ENCODE measurements at regions not wholly inside any gene's neighbourhood (a gene's known extent, or its start where the extent isn't known, plus 50 kb on each side); places are given as distances from the start of the nearest gene placed in this dataset.

DNA sequence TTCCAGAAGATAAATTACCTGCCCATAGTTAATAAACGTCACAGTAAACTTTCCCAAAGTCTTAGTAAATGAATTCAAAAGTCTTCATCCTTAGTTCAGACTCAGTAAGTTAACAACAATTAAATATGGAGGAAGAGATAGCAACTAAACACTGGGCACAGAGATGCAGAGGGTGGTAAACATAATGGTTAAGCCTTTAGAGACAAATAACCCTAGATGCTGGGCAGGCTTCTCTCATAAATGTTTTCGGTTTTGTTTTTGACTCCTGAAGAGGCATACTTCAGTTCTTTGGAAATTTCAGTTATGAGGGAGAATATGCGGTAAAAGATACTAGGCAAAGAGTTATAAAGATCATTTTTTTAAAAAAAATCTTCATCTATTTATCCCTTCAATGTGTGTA lies 369.8 kb downstream of the FRK start:
- DNase-seq: no peak
- H3K9me3 ChIP-seq (ENCODE audit: severe bottlenecking): no peaks in the 10 kb centered on the region
- no peak overlapping the region for H3K4me3 ChIP-seq (ENCODE audit: low read depth, low read length)

DNA sequence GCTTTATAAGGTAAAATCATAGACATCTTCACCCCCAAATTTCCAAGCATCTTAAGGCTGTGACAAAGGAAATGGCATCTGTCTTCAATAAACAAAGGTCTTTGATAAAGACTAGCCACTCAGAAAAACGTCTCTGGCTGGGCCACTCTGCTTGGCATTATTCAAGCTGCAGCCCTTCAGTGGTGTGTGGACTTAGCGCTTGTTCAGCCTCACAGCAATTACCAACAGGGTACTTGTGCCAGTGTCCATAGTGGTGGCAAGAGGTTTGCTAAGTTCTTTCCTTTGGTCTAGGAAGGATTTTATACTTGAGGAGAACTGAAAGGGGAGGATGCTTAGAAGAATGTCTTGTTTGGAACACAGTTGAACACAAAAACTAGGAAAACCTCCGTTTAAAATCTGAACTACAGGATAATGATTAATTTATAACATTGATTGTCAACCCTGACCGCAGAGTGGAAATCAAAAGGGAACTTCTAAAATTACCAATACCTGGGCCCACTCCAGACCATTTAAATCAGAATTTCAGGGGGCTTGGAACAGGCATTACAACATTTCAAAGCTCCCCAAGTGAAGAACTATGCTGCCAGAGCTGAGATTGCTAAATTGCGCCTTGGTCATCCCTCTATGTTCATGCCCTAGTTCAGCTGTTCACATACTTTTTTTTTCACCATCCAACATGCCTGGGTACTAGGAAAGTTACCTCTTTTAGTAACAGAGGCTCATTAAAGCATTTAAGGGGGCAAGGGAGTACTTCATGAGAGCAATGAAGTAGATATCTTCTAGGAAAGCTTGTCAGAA lies 378.5 kb downstream of the FRK start:
- TF ChIP-seq, protein P1, sequence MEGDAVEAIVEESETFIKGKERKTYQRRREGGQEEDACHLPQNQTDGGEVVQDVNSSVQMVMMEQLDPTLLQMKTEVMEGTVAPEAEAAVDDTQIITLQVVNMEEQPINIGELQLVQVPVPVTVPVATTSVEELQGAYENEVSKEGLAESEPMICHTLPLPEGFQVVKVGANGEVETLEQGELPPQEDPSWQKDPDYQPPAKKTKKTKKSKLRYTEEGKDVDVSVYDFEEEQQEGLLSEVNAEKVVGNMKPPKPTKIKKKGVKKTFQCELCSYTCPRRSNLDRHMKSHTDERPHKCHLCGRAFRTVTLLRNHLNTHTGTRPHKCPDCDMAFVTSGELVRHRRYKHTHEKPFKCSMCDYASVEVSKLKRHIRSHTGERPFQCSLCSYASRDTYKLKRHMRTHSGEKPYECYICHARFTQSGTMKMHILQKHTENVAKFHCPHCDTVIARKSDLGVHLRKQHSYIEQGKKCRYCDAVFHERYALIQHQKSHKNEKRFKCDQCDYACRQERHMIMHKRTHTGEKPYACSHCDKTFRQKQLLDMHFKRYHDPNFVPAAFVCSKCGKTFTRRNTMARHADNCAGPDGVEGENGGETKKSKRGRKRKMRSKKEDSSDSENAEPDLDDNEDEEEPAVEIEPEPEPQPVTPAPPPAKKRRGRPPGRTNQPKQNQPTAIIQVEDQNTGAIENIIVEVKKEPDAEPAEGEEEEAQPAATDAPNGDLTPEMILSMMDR (IDR thresholded peaks at IDR 0.05; ENCODE audit: low read depth, low read length): no peak
- Histone ChIP-seq H3K27me3 (ENCODE audit: insufficient read depth, low read depth, severe bottlenecking) (no peaks in the 10 kb centered on the region), H3K4me3 (ENCODE audit: low read depth, low read length) (no peak overlapping the region), H3K36me3 (no peaks in the 10 kb centered on the region), H3K9me3 (ENCODE audit: severe bottlenecking) (no peaks in the 10 kb centered on the region), H3K27ac (no peak overlapping the region)
- no peak for DNase-seq

More for the DNA sequence above, 369.8 kb downstream of the FRK start:
- TF ChIP-seq, protein P1 (IDR thresholded peaks at IDR 0.05; ENCODE audit: low read depth, low read length): no peak
- Histone ChIP-seq H3K27me3 (ENCODE audit: insufficient read depth, low read depth, severe bottlenecking) (no peaks in the 10 kb centered on the region), H3K36me3 (no peaks in the 10 kb centered on the region), H3K27ac (no peak overlapping the region)

DNA sequence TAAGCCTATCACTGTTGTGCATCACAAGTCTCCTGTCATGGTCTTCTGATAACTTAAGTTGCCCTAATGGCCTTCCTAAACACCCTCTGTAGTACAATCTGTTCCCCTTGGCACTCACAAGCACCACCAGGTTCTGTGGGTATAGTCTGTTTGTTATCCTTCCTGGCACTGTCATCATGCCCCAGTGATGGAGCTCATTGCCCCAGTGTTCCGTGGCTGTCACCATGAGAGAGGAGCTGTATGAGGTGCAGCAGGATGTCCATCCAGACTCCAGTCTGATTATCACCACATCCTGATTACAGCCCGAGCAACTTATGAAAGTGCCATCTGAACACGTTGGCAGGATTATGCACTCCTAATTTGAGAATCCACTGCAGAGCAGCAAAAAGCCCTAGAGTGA lies 380.1 kb downstream of the FRK start:
- no peaks in the 10 kb centered on the region for H3K27me3 ChIP-seq (ENCODE audit: insufficient read depth, low read depth, severe bottlenecking)
- TF ChIP-seq, protein P1 (IDR thresholded peaks at IDR 0.05; ENCODE audit: low read depth, low read length): no peak
- no peaks in the 10 kb centered on the region for H3K9me3 ChIP-seq (ENCODE audit: severe bottlenecking)
- DNase-seq: no peak
- H3K36me3 ChIP-seq: no peaks in the 10 kb centered on the region
- no peak overlapping the region for H3K27ac ChIP-seq
- no peak overlapping the region for H3K4me3 ChIP-seq (ENCODE audit: low read depth, low read length)

DNA sequence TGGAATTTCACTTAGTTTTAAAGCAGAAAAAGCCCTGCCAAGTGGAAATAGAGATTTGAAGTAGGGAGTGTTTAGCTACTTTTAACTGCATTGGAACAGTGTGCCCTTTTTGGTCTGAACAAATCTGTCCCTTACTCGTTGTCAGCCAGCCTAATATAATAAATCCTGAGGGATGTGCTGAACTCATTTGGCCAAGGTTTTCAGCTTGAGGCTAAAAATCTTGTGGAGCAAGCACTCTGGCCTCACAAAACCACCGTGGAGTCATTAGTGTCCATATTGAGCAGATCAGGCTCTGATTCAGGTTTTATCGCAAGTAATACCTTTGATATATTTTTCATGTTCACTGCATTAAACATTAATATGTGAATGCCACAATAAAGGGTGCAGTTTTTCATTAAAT lies 383.5 kb downstream of the FRK start:
- Histone ChIP-seq H3K4me3 (ENCODE audit: low read depth, low read length) (no peak overlapping the region), H3K27me3 (ENCODE audit: insufficient read depth, low read depth, severe bottlenecking) (no peaks in the 10 kb centered on the region), H3K36me3 (no peaks in the 10 kb centered on the region), H3K9me3 (ENCODE audit: severe bottlenecking) (no peaks in the 10 kb centered on the region), H3K27ac (no peak overlapping the region)
- TF ChIP-seq, protein P1 (IDR thresholded peaks at IDR 0.05; ENCODE audit: low read depth, low read length): no peak
- DNase-seq: no peak

DNA sequence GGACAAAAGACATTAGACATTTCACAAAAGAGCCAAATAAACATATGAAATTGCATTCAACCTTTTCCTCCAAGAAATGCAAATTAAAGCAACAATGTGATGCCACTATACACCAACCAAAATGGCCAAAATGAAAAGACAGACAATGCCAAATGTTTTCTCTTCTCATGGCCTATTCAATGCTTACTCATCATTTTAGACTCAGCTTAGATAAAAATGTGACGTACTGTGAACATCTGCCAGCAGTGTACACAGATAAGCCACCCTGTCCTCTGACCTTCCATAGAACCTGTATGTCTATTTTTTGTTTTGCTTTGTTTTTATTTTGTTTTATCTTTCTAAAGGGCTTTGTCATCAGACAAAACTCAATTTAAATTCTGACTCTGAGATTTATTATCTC lies 385.2 kb downstream of the FRK start:
- TF ChIP-seq, protein P1 (IDR thresholded peaks at IDR 0.05; ENCODE audit: low read depth, low read length): no peak
- DNase-seq: no peak

DNA sequence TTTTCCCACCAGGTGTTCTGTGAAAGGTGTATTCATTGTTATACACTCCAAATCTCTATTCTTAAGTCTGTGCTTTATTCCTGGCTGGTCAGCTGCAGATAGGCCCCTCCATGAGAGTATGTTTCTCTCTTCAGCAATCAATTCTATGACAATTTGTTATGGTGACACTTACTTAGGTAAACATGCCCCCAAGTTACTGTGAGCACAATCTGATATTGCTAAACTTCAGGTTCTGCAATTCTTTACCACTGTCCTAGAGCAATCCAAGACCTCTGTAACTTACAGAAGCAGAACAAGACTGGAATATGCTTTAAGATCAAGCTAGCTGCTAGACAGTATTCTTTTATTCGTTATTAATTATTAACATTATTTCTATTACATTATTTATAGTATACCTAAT lies 391.9 kb downstream of the FRK start:
- H3K36me3 ChIP-seq: no peaks in the 10 kb centered on the region
- H3K27me3 ChIP-seq (ENCODE audit: insufficient read depth, low read depth, severe bottlenecking): no peaks in the 10 kb centered on the region
- TF ChIP-seq, protein P1 (IDR thresholded peaks at IDR 0.05; ENCODE audit: low read depth, low read length): no peak
- H3K9me3 ChIP-seq (ENCODE audit: severe bottlenecking): no peaks in the 10 kb centered on the region
- no peak overlapping the region for H3K27ac ChIP-seq
- no peak overlapping the region for H3K4me3 ChIP-seq (ENCODE audit: low read depth, low read length)
- no peak for DNase-seq

More for the DNA sequence above, 385.2 kb downstream of the FRK start:
- H3K4me3 ChIP-seq (ENCODE audit: low read depth, low read length): no peak overlapping the region
- H3K27me3 ChIP-seq (ENCODE audit: insufficient read depth, low read depth, severe bottlenecking): no peaks in the 10 kb centered on the region
- H3K27ac ChIP-seq: no peak overlapping the region
- H3K9me3 ChIP-seq (ENCODE audit: severe bottlenecking): no peaks in the 10 kb centered on the region
- no peaks in the 10 kb centered on the region for H3K36me3 ChIP-seq

Data from WERI-Rb-1 (cell line).